Lower leg skin (tissue), 4 donors: ENCODE measurements at regions not wholly inside any gene's neighbourhood (a gene's known extent, or its start where the extent isn't known, plus 50 kb on each side); places are given as distances from the start of the nearest gene placed in this dataset.

Experiments
- DNase-seq, 2 donors: peaks; one replicate each; pipeline ENCODE4 v3.0.0-alpha.2; 2019; ENCODE audit warnings: low spot score in 2 of 2
- H3K4me3 ChIP-seq: fragments of 200-600 bp; sonication (generic); 2 replicates; pipeline ENCODE4 v1.5.1; 2017; ENCODE audit warnings: mild to moderate bottlenecking, low read depth; ENCODE audit not compliant: poor library complexity, severe bottlenecking
- CTCF ChIP-seq, 3 donors: fragments of 450-650 bp; IDR thresholded peaks; one replicate each; pipeline ENCODE4 v1.5.1; 2016; ENCODE audit warnings: antibody characterized with exemption in 3 of 3, mild to moderate bottlenecking in 3 of 3, moderate library complexity in 2 of 3
- POLR2A ChIP-seq, 2 donors: fragments of 450-650 bp; IDR thresholded peaks; one replicate each; pipeline ENCODE4 v1.6.1; 2016 to 2017; ENCODE audit warnings: antibody characterized with exemption in 2 of 2, mild to moderate bottlenecking in 1 of 2, moderate library complexity in 1 of 2
- WGBS, 2 donors: methylation state at CpG; one replicate each; pipeline ENCODE4 v1.1.5; 2018; 5-methylcytosine and 5-hydroxymethylcytosine counted together
- intact Hi-C: fragments of 100-400 bp; cut with DNase I; formaldehyde crosslinking; loops from one replicate; pipeline ENCODE4 v1.15.0; 2023; ENCODE audit warnings: low total_unique reads

- DNase-seq: peak in 1 of 2 donors; percentile 28
- intact Hi-C loops: no loop called here
- no peak overlapping the region for H3K4me3 ChIP-seq
- WGBS, 2 donors: 26 to 29% methylated on average over 9 of the region's 9 CpGs
- TF ChIP-seq CTCF (IDR thresholded peaks at IDR 0.05) (no peak), POLR2A (IDR thresholded peaks at IDR 0.05) (no peak)
These were observed 140.3 kb upstream of the RAB12 start for GRCh38 chr18:8468921-8469335.

- intact Hi-C loops: no loop called here
These were observed 139.6 kb upstream of the RAB12 start for GRCh38 chr18:8469544-8470130.

GRCh38 chr18:8471372-8471771 is 137.9 kb upstream of the RAB12 start:
- intact Hi-C loops: no loop called here
- WGBS, 2 donors: 83 to 93% methylated on average over 6 of the region's 6 CpGs
- TF ChIP-seq POLR2A (IDR thresholded peaks at IDR 0.05): no peak
- no peak for TF ChIP-seq CTCF (IDR thresholded peaks at IDR 0.05)

More at GRCh38 chr18:8469544-8470130, 139.6 kb upstream of the RAB12 start:
- no peak overlapping the region for H3K4me3 ChIP-seq
- DNase-seq: no peak
- TF ChIP-seq POLR2A (IDR thresholded peaks at IDR 0.05) (no peak), CTCF (IDR thresholded peaks at IDR 0.05) (no peak)
- 28 to 32% methylated on average over 6 of the region's 6 CpGs for WGBS, 2 donors

GRCh38 chr18:8474661-8475060 is 134.6 kb upstream of the RAB12 start:
- DNase-seq: no peak
- no peak overlapping the region for H3K4me3 ChIP-seq
- 78 to 83% methylated on average over 3 of the region's 3 CpGs for WGBS, 2 donors
- intact Hi-C loops: no loop called here
- TF ChIP-seq CTCF (IDR thresholded peaks at IDR 0.05) (no peak), POLR2A (IDR thresholded peaks at IDR 0.05) (no peak)

More at GRCh38 chr18:8471372-8471771, 137.9 kb upstream of the RAB12 start:
- no peak overlapping the region for H3K4me3 ChIP-seq
- DNase-seq: peak in 1 of 2 donors; percentile 25

- H3K4me3 ChIP-seq: no peak overlapping the region
- no peak for TF ChIP-seq CTCF (IDR thresholded peaks at IDR 0.05)
- no peak for TF ChIP-seq POLR2A (IDR thresholded peaks at IDR 0.05)
- intact Hi-C loops: no loop called here
- 85 to 92% methylated on average over 5 of the region's 5 CpGs for WGBS, 2 donors
- no peak for DNase-seq
These were observed 131.6 kb upstream of the RAB12 start for GRCh38 chr18:8477615-8478014.
